Endodermal cell (in vitro differentiated cells): ENCODE measurements at regions not wholly inside any gene's neighbourhood (a gene's known extent, or its start where the extent isn't known, plus 50 kb on each side); places are given as distances from the start of the nearest gene placed in this dataset.
A peak's percentile ranks its signal among the peaks of the same experiment; 100 is the strongest.

Experiments
- DNase-seq: peaks from one replicate; pipeline ENCODE4 v3.0.0-alpha.2; 2017
- H3K27ac ChIP-seq: 2 replicates; pipeline ENCODE4 v1.5.1; 2013; ENCODE audit warnings: mild to moderate bottlenecking, low read depth, low read length, moderate library complexity
- H3K27me3 ChIP-seq: 2 replicates; pipeline ENCODE4 v1.6.1; 2013; ENCODE audit warnings: mild to moderate bottlenecking, low read length, moderate library complexity; ENCODE audit not compliant: insufficient read depth, control insufficient read depth, poor library complexity, severe bottlenecking
- H3K36me3 ChIP-seq: 2 replicates; pipeline ENCODE4 v1.7.0; 2013; ENCODE audit warnings: mild to moderate bottlenecking, low read length, moderate library complexity; ENCODE audit not compliant: control insufficient read depth, insufficient read depth
- H3K4me1 ChIP-seq: one replicate; pipeline ENCODE4 v1.7.0; 2013; ENCODE audit warnings: low read length; ENCODE audit not compliant: control insufficient read depth, insufficient read depth
- H3K4me3 ChIP-seq: 2 replicates; pipeline ENCODE4 v1.5.1; 2013; ENCODE audit warnings: mild to moderate bottlenecking, low read length, moderate library complexity
- H3K9ac ChIP-seq: 2 replicates; pipeline ENCODE4 v1.6.1; 2013; ENCODE audit warnings: mild to moderate bottlenecking, low read length, moderate library complexity; ENCODE audit not compliant: poor library complexity, severe bottlenecking; ENCODE audit errors: extremely low read depth
- H3K9me3 ChIP-seq: 2 replicates; pipeline ENCODE4 v1.6.1; 2013; ENCODE audit warnings: mild to moderate bottlenecking, low read length, moderate library complexity; ENCODE audit not compliant: control insufficient read depth
- H3K27ac Mint-ChIP-seq: 2 replicates; pipeline ENCODE4 v1.8.0; 2020; ENCODE audit warnings: mixed read lengths
- H3K27me3 Mint-ChIP-seq: 2 replicates; pipeline ENCODE4 v1.8.0; 2021; ENCODE audit warnings: mild to moderate bottlenecking, mixed read lengths; ENCODE audit not compliant: insufficient read depth
- H3K36me3 Mint-ChIP-seq: 2 replicates; pipeline ENCODE4 v1.8.0; 2020; ENCODE audit warnings: low read depth, mixed read lengths
- H3K4me1 Mint-ChIP-seq: 2 replicates; pipeline ENCODE4 v1.8.0; 2020; ENCODE audit warnings: mixed read lengths
- H3K4me3 Mint-ChIP-seq: 2 replicates; pipeline ENCODE4 v1.8.0; 2020; ENCODE audit warnings: mild to moderate bottlenecking, moderate library complexity, mixed read lengths
- H3K9me3 Mint-ChIP-seq: 2 replicates; pipeline ENCODE4 v1.8.0; 2020; ENCODE audit warnings: mild to moderate bottlenecking, mixed read lengths
- WGBS, 2 experiments: methylation state at CpG; one replicate each; pipeline versions ENCODE4 v1.1.5 to v1.1.7; 2013; ENCODE audit warnings: missing lambda C conversion rate in 2 of 2, mixed read lengths in 1 of 2; ENCODE audit not compliant: insufficient coverage in 1 of 2, insufficient read length in 1 of 2; 5-methylcytosine and 5-hydroxymethylcytosine counted together
- TF ChIP-seq, protein P1 (sequence below): fragments of 200-600 bp; sonication (generic); conservative IDR thresholded peaks from 2 replicates; pipeline ENCODE4 v1.5.0; 2021; ENCODE audit warnings: antibody characterized with exemption, mild to moderate bottlenecking

DNA sequence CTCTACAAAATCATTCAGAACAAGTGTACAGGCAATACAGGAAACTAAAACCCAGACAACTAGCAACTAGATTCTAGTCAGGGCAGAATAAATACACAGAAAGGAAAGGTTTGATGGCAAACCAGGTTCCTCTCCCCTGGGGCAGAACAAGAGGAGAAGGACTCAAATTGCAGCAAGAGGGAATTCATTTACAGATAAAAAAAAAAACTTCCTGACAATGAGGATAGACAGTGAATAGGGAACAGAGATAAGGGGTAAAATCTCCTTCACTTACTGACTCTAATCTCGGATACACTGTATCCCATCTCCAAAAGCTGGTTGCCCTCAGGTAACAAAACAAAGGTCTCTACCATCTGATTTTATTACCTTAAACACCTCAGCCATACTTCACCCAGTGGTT lies 244.0 kb downstream of the SEC61B start:
- WGBS, 2 experiments: 45 to 60% methylated on average over 1 of the region's 1 CpG
- Histone ChIP-seq H3K27ac (peak overlapping the region; percentile 1), H3K9me3 (no peaks in the 10 kb centered on the region), H3K9ac (no peak overlapping the region), H3K36me3 (no peaks in the 10 kb centered on the region), H3K4me1 (peaks cover 12% of the 10 kb centered on the region), H3K4me3 (no peak overlapping the region), H3K27me3 (peaks cover 5% of the 10 kb centered on the region)
- TF ChIP-seq, protein P1, sequence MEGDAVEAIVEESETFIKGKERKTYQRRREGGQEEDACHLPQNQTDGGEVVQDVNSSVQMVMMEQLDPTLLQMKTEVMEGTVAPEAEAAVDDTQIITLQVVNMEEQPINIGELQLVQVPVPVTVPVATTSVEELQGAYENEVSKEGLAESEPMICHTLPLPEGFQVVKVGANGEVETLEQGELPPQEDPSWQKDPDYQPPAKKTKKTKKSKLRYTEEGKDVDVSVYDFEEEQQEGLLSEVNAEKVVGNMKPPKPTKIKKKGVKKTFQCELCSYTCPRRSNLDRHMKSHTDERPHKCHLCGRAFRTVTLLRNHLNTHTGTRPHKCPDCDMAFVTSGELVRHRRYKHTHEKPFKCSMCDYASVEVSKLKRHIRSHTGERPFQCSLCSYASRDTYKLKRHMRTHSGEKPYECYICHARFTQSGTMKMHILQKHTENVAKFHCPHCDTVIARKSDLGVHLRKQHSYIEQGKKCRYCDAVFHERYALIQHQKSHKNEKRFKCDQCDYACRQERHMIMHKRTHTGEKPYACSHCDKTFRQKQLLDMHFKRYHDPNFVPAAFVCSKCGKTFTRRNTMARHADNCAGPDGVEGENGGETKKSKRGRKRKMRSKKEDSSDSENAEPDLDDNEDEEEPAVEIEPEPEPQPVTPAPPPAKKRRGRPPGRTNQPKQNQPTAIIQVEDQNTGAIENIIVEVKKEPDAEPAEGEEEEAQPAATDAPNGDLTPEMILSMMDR: no peak
- Mint-ChIP-seq H3K9me3 (peaks cover 16% of the 10 kb centered on the region), H3K27me3 (peaks cover 18% of the 10 kb centered on the region), H3K27ac (no peak overlapping the region), H3K4me1 (peaks cover 46% of the 10 kb centered on the region), H3K36me3 (no peaks in the 10 kb centered on the region), H3K4me3 (no peak overlapping the region)
- DNase-seq: no peak

DNA sequence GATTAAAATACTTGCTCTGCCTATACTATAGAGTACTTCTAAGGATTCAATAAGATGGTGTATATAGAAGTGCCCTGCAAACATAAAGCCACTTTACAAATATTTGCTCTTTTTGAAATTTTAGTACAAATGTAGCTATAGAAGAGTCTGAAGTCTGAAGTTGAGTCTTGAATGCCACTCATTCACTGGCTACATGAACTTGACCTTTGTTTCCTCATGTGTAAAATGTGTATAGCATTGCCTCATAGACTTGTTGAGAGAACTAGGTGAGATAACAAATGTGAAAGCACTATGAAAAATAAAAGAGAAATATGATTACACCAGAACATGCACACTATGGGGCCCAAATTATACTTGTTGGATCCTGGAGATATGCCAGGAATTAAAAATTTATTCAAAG lies 244.7 kb downstream of the SEC61B start:
- H3K4me3 ChIP-seq: no peak overlapping the region
- DNase-seq: no peak
- Mint-ChIP-seq H3K4me3 (no peak overlapping the region), H3K9me3 (peaks cover 16% of the 10 kb centered on the region), H3K36me3 (no peaks in the 10 kb centered on the region), H3K4me1 (peaks cover 53% of the 10 kb centered on the region), H3K27me3 (peaks cover 11% of the 10 kb centered on the region), H3K27ac (no peak overlapping the region)
- H3K4me1 ChIP-seq: peaks cover 17% of the 10 kb centered on the region
- H3K9ac ChIP-seq: no peak overlapping the region
- TF ChIP-seq, protein P1: no peak
- no peaks in the 10 kb centered on the region for H3K27me3 ChIP-seq
- H3K36me3 ChIP-seq: no peaks in the 10 kb centered on the region
- no peak overlapping the region for H3K27ac ChIP-seq
- H3K9me3 ChIP-seq: no peaks in the 10 kb centered on the region

- H3K9me3 Mint-ChIP-seq: peaks cover 16% of the 10 kb centered on the region
- H3K4me3 Mint-ChIP-seq: no peak overlapping the region
- Histone ChIP-seq H3K27ac (no peak overlapping the region), H3K4me3 (no peak overlapping the region), H3K4me1 (peaks cover 17% of the 10 kb centered on the region), H3K9ac (no peak overlapping the region), H3K27me3 (no peaks in the 10 kb centered on the region), H3K9me3 (no peaks in the 10 kb centered on the region), H3K36me3 (no peaks in the 10 kb centered on the region)
- DNase-seq: no peak
- H3K4me1 Mint-ChIP-seq: peaks cover 32% of the 10 kb centered on the region
- H3K36me3 Mint-ChIP-seq: no peaks in the 10 kb centered on the region
- H3K27ac Mint-ChIP-seq: no peak overlapping the region
- no peaks in the 10 kb centered on the region for H3K27me3 Mint-ChIP-seq
- WGBS, 2 experiments: 93% methylated on average over 2 of the region's 2 CpGs; no CpG with 5 or more reads in 1 of the 2 experiments
- TF ChIP-seq, protein P1: no peak
Observed at GRCh38 chr9:99471033-99471432, 249.0 kb downstream of the SEC61B start.
